ENCODE measurements at regions not wholly inside any gene's neighbourhood (a gene's known extent, or its start where the extent isn't known, plus 50 kb on each side); places are given as distances from the start of the nearest gene placed in this dataset.

DNA sequence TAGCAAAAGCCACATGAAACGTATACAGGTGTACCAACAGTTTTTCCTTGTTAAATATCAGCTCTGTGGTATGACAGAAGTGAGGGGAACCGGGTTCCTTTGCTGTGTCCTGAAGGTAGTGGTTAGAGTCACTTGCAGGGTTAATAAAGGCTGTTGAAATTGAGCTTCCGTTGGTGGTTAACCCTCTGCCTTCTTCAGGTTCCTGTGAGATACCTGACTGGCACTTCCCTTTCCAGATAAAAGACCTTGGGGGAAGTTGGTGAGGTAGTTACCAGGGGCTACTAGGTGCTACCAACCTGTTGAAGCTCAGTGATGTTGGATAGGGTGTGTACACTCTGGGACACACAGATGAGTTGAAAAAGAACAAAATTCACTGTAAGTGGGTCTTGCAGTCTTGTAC, 384.1 kb downstream of the GATA3 start:
- FAIRE-seq, result no peak

GRCh38 chr10:8439040-8439439, 384.6 kb downstream of the GATA3 start:
- no peak for FAIRE-seq

DNA sequence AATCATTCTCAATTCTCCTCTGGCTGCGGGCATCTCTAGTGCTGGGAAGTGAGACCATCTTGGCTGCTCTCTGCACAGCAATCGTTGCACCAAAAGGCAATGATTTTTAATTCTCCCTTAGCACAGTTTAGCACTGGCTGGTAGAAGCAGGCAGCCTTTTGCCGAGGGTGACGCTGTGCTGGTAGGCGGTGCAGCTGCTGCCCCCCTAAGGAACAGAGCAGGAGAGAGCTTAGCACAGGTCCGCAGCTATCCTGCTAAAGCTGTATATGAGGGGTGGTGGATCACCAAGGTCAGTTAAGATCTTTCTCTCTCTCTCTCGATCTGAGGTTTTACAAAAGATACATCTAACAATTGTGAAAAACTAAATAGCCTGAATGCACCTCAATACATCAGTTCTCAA, 390.1 kb downstream of the GATA3 start:
- FAIRE-seq, result no peak

GRCh38 chr10:8445353-8445752, 390.9 kb downstream of the GATA3 start:
- no peak for FAIRE-seq

DNA sequence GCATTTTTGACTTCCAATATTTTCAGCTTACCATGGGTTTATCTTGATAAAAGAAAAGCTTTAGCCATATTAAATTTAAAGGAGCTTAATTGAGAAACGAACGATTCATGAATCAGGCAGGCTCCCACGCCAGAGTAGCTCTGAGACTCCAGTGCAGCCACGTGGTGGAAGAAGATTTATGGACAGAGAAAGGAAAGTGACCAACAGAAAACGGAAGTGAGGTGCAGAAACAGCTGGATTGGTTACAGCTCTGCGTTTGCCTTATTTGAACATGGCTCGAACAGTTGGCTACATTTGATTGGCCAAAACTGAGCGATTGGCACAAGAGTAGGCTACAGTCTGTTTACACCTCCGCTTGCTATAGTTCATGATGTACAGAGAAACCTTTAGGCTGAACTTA, 395.4 kb downstream of the GATA3 start:
- no peak for FAIRE-seq

GRCh38 chr10:8453587-8453986, 399.1 kb downstream of the GATA3 start:
- no peak for FAIRE-seq

GRCh38 chr10:8454357-8454756, 399.9 kb downstream of the GATA3 start:
- no peak for FAIRE-seq

DNA sequence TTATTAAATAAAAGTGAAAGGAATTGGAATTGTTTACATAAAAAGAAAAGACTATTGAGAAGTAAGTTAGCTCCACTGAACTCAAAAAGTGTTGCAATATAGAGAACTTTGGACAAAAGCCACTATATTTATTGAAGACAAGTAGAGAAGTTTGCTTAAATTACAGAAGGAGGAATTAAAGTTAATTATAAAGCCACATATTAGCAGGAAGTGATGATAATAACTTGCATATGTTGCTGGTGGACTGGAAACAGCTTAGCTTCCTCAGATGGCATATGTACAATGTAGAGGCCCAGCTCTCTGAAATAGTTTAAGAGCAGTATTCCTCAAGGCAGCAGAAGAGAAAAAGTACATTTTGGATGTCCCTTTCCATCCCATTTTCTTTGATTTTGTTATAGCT, 400.7 kb downstream of the GATA3 start:
- no peak for FAIRE-seq

DNA sequence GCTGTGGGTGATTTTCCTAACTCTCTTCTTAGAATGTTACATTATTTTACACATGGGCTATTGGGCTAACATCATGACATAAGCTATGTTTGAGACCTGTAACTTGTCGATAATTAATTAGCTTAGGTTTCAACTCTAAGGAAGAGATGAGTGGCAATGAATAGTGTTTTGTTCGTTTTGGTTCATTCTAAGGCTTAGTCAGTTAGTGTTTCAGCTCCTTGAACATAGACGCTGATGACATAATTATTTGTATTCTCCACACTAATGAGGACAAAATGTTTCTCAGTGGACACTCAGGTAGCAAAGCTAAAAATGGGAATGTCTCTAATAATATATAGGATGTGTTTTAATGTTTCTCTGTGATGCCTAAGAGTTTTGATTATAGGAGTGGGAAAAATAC, 401.9 kb downstream of the GATA3 start:
- no peak for FAIRE-seq

DNA sequence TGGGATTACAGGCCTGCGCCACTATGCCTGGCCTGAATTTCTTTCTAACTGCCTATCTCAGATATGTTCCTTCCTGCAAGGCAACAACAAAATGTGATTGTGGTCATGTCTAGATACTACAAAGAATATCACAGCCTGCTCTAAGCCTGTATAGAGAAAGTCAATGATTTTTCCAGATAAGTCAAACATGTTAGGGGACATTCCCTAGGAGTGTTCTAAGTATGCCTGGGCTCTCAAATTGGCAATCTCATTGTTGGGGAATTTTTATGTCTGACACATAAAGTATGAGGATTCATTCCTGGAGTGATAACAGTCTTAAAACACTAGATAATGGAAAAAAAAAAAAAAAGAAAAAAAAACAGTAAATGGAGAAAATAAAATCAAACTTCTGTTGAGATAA, 406.1 kb downstream of the GATA3 start:
- FAIRE-seq, result no peak

DNA sequence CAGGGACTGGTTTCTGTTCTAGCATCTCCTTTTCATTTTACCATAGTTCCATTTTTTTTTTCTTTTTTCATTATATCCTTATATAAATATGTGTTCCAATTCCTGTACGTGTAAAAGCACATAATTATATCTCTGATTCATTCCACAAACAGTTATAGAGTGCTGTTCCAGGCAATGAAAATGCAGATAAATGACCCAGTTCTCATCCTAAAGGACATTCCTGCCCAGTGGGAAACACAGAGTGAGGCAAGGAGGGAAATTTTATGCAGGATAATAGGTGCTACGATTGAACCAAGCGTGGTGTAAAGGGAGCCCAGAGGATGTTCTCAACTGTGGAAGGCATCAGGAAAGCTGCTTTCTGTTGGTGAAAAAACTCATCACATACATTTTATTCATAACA, 408.1 kb downstream of the GATA3 start:
- FAIRE-seq, result no peak

- no peak for FAIRE-seq
Measured at GRCh38 chr10:8463853-8464252, 409.4 kb downstream of the GATA3 start.

GRCh38 chr10:8468477-8468876, 414.0 kb downstream of the GATA3 start:
- no peak for FAIRE-seq

DNA sequence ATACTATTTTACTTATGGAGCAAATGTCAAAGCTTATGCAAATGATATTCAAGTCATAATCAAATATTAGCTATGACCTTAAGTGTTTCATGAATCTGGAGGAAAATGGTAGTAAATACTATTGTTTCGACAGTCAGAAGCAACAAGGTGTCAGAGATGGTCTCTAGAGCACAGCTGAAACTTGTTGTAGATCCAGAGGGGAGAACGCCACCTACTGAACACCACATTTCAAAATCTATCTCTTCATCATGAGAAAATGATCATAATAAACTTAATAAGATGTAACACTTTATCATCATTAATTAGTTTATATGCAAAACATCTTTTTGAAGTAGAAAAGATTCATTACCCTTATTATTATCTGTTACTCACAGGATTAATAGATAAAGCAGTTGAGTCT, 418.7 kb downstream of the GATA3 start:
- no peak for FAIRE-seq

GRCh38 chr10:8477300-8477699, 422.8 kb downstream of the GATA3 start:
- FAIRE-seq, result no peak

GRCh38 chr10:8481718-8482504, 427.4 kb downstream of the GATA3 start:
- no peak for FAIRE-seq

- FAIRE-seq, result no peak
Measured at GRCh38 chr10:8485032-8485431, 430.5 kb downstream of the GATA3 start.

- no peak for FAIRE-seq
Measured at GRCh38 chr10:8487346-8487745, 432.9 kb downstream of the GATA3 start.

GRCh38 chr10:8489232-8489631, 434.7 kb downstream of the GATA3 start:
- FAIRE-seq, result no peak

DNA sequence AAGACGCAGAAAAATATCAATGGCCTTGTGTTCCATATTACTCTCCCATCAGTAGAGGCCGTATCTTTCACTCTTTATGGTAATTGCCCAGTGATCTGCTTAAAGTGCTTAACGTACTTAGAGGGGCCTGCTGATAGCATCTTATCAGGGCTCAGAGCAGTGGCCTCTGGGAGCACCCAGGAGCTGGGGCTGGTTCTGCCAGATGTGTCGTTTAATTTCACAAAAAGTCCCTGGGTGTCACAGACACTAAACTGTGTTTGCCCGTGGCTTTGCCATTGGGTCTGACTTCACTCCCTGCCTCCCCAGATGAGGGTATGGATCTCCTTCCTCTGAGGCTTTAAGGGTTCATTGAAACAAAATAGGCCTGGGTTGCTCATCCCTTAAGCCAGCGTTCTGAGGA, 435.3 kb downstream of the GATA3 start:
- FAIRE-seq, result no peak

GRCh38 chr10:8498290-8498689, 443.8 kb downstream of the GATA3 start:
- FAIRE-seq, result no peak

- FAIRE-seq, result no peak
Measured at GRCh38 chr10:8498881-8499280, 444.4 kb downstream of the GATA3 start.

GRCh38 chr10:8499312-8499711, 444.8 kb downstream of the GATA3 start:
- no peak for FAIRE-seq

GRCh38 chr10:8499752-8500390, 445.4 kb downstream of the GATA3 start:
- no peak for FAIRE-seq

DNA sequence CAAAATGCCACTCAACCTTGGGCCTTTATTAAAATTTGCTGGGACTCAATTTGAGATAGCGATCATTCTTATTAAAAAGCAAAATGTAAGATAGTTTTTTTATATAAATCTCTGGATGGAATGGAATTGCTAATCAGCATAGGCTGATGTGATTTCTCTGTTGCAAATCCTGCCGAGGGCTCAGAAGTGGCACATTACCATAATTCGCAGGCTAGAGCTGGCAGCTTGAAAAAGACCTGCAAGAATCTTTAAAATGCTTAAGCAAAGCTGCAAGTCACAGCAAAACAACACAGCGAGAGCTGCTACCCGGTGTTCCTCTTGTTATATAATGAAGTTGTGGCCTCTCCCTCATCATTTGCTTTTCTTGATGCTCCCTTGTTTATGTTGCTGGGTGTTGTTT, 448.1 kb downstream of the GATA3 start:
- FAIRE-seq, result no peak
